Brain microvascular endothelial cell (primary cell): ENCODE measurements at regions not wholly inside any gene's neighbourhood (a gene's known extent, or its start where the extent isn't known, plus 50 kb on each side); places are given as distances from the start of the nearest gene placed in this dataset.
"Not testable (repeated sequence)": the region's sequence is repeated elsewhere in the genome, so short reads cannot be mapped to it uniquely, and the experiment has no call there.

Experiments
- DNase-seq: peaks from one replicate; pipeline ENCODE4 v3.0.0-alpha.2; 2020
- H3K27ac ChIP-seq: fragments of 250-450 bp; sonication (Bioruptor Pico); 2 replicates; pipeline ENCODE4 v1.5.1; 2020; ENCODE audit warnings: mild to moderate bottlenecking, moderate library complexity
- H3K27me3 ChIP-seq: fragments of 250-450 bp; sonication (Bioruptor Pico); replicated peaks from 2 replicates; pipeline ENCODE4 v1.5.1; 2020; ENCODE audit warnings: mild to moderate bottlenecking
- H3K36me3 ChIP-seq: fragments of 250-450 bp; sonication (Bioruptor Pico); replicated peaks from 2 replicates; pipeline ENCODE4 v1.5.1; 2020; ENCODE audit warnings: mild to moderate bottlenecking
- H3K4me3 ChIP-seq: 2 replicates; pipeline ENCODE4 v1.5.1; 2011; ENCODE audit warnings: low read depth, mild to moderate bottlenecking, control low read depth, low read length, moderate library complexity
- CTCF ChIP-seq: IDR thresholded peaks from 2 replicates; pipeline ENCODE4 v1.5.1; 2011; ENCODE audit warnings: low read depth, mild to moderate bottlenecking, moderate library complexity, low read length, control low read depth, inconsistent platforms; ENCODE audit errors: missing control alignments
- in situ Hi-C: cut with HindIII; loops from 2 replicates; pipeline ENCODE4 v1.10.0; 2017; ENCODE audit warnings: low sequenced_read_pairs, low pct_ligation_motif_present

- in situ Hi-C loops = no loop called here
- no peak for TF ChIP-seq CTCF
- no peak for DNase-seq
- Histone ChIP-seq H3K27ac (no peak overlapping the region), H3K36me3 (no peaks in the 10 kb centered on the region), H3K4me3 (no peak overlapping the region), H3K27me3 (no peaks in the 10 kb centered on the region)
These were observed 63.8 kb upstream of the ENPP6 start for GRCh38 chr4:184281231-184282139.

- H3K4me3 ChIP-seq = no peak overlapping the region
- in situ Hi-C loops = no loop called here
- DNase-seq = no peak
- TF ChIP-seq CTCF = no peak
- no peaks in the 10 kb centered on the region for H3K27me3 ChIP-seq
- H3K27ac ChIP-seq = no peak overlapping the region
- no peaks in the 10 kb centered on the region for H3K36me3 ChIP-seq
These were observed 63.0 kb upstream of the ENPP6 start for GRCh38 chr4:184280591-184281071.

GRCh38 chr4:184280137-184280536 is 62.5 kb upstream of the ENPP6 start:
- H3K27ac ChIP-seq = no peak overlapping the region
- DNase-seq = no peak
- H3K36me3 ChIP-seq = no peaks in the 10 kb centered on the region
- in situ Hi-C loops = no loop called here
- no peak for TF ChIP-seq CTCF
- H3K4me3 ChIP-seq = no peak overlapping the region
- H3K27me3 ChIP-seq = no peaks in the 10 kb centered on the region

- in situ Hi-C loops = no loop called here
- no peak for DNase-seq
- TF ChIP-seq CTCF = no peak
- H3K36me3 ChIP-seq = no peaks in the 10 kb centered on the region
- no peak overlapping the region for H3K27ac ChIP-seq
- no peaks in the 10 kb centered on the region for H3K27me3 ChIP-seq
- no peak overlapping the region for H3K4me3 ChIP-seq
These were observed 61.9 kb upstream of the ENPP6 start for GRCh38 chr4:184279496-184280061.

GRCh38 chr4:184277769-184278168 is 60.1 kb upstream of the ENPP6 start:
- H3K4me3 ChIP-seq, H3K27ac ChIP-seq, H3K27me3 ChIP-seq, DNase-seq, H3K36me3 ChIP-seq, in situ Hi-C loops: not testable (repeated sequence)

- H3K4me3 ChIP-seq, in situ Hi-C loops, H3K27me3 ChIP-seq, H3K36me3 ChIP-seq, DNase-seq, H3K27ac ChIP-seq: not testable (repeated sequence)
These were observed 59.3 kb upstream of the ENPP6 start for GRCh38 chr4:184277010-184277409.

- H3K27ac ChIP-seq, H3K27me3 ChIP-seq, H3K36me3 ChIP-seq, in situ Hi-C loops, DNase-seq, H3K4me3 ChIP-seq: not testable (repeated sequence)
These were observed 58.7 kb upstream of the ENPP6 start for GRCh38 chr4:184276346-184276745.
